Glutamatergic neuron (in vitro differentiated cells): ENCODE measurements at regions not wholly inside any gene's neighbourhood (a gene's known extent, or its start where the extent isn't known, plus 50 kb on each side); places are given as distances from the start of the nearest gene placed in this dataset.

ENCODE experiments used
- DNase-seq: peaks from one replicate; pipeline ENCODE4 v3.0.0; 2022
- H3K27ac Mint-ChIP-seq: one replicate; pipeline ENCODE4 v1.8.0; 2020; ENCODE audit warnings: mild to moderate bottlenecking, mixed read lengths, inconsistent platforms; ENCODE audit not compliant: unreplicated experiment
- H3K27me3 Mint-ChIP-seq: one replicate; pipeline ENCODE4 v1.8.0; 2020; ENCODE audit warnings: mild to moderate bottlenecking, moderate library complexity, mixed read lengths, inconsistent platforms; ENCODE audit not compliant: unreplicated experiment
- H3K36me3 Mint-ChIP-seq: one replicate; pipeline ENCODE4 v1.8.0; 2020; ENCODE audit warnings: mild to moderate bottlenecking, mixed read lengths, inconsistent platforms; ENCODE audit not compliant: unreplicated experiment
- H3K4me1 Mint-ChIP-seq: one replicate; pipeline ENCODE4 v1.8.0; 2020; ENCODE audit warnings: mild to moderate bottlenecking, low read depth, mixed read lengths, inconsistent platforms; ENCODE audit not compliant: unreplicated experiment
- H3K4me3 Mint-ChIP-seq: one replicate; pipeline ENCODE4 v1.8.0; 2020; ENCODE audit warnings: mild to moderate bottlenecking, mixed read lengths, inconsistent platforms; ENCODE audit not compliant: unreplicated experiment
- H3K9me3 Mint-ChIP-seq: one replicate; pipeline ENCODE4 v1.8.0; 2020; ENCODE audit warnings: mild to moderate bottlenecking, moderate library complexity, mixed read lengths, inconsistent platforms; ENCODE audit not compliant: unreplicated experiment
- TF ChIP-seq, protein P1 (sequence below): fragments of 200-600 bp; sonication (generic); IDR thresholded peaks from one replicate; pipeline ENCODE4 v1.5.0; 2021; ENCODE audit not compliant: partially characterized antibody, unreplicated experiment

DNA sequence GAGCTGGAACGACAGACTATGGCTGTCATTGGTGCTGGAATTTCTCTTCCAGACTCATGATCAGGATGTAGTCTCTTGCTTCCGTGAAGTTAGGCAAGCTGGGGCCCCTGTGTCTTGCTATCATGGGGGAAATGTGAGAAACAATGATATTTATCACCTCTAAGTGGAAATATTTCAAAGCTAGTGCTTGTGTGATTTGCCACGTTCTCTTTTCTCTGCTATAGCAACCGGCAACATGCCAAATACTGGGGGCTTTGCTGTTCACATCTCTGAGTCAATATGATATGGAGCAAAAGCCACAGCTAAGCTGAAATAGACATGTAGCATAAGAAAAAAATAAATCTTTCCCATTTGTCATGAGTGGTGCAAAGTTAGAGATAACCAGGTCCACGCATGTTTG lies 668.2 kb upstream of the IGFBP3 start:
- Mint-ChIP-seq H3K27me3 (no peaks in the 10 kb centered on the region), H3K36me3 (no peaks in the 10 kb centered on the region), H3K4me3 (no peak overlapping the region), H3K4me1 (no peaks in the 10 kb centered on the region), H3K9me3 (peaks cover 4% of the 10 kb centered on the region), H3K27ac (no peak overlapping the region)
- no peak for DNase-seq
- TF ChIP-seq, protein P1, sequence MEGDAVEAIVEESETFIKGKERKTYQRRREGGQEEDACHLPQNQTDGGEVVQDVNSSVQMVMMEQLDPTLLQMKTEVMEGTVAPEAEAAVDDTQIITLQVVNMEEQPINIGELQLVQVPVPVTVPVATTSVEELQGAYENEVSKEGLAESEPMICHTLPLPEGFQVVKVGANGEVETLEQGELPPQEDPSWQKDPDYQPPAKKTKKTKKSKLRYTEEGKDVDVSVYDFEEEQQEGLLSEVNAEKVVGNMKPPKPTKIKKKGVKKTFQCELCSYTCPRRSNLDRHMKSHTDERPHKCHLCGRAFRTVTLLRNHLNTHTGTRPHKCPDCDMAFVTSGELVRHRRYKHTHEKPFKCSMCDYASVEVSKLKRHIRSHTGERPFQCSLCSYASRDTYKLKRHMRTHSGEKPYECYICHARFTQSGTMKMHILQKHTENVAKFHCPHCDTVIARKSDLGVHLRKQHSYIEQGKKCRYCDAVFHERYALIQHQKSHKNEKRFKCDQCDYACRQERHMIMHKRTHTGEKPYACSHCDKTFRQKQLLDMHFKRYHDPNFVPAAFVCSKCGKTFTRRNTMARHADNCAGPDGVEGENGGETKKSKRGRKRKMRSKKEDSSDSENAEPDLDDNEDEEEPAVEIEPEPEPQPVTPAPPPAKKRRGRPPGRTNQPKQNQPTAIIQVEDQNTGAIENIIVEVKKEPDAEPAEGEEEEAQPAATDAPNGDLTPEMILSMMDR = no peak

DNA sequence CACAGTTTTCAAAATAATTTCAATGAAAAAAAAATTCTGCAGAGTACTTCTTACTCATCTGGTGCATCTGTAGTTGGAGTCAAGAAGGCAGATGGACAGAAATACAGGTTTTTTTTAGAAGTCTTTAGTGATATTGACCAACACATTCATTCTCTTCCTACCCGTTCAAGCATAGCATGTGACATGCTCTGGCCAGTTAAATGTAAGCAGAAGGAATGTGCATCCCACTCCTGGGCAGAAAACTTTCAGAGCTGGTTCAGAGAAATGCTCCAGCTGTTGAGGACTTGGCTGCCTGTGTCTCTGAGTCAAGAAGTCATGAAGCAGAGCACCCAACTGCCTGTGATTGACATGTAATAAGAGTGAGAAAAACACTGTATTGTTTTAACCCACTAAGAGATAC lies 665.3 kb upstream of the IGFBP3 start:
- TF ChIP-seq, protein P1 = no peak
- Mint-ChIP-seq H3K27ac (no peak overlapping the region), H3K4me1 (peaks cover 1% of the 10 kb centered on the region), H3K27me3 (no peaks in the 10 kb centered on the region), H3K9me3 (no peaks in the 10 kb centered on the region), H3K36me3 (no peaks in the 10 kb centered on the region), H3K4me3 (no peak overlapping the region)
- DNase-seq = no peak

DNA sequence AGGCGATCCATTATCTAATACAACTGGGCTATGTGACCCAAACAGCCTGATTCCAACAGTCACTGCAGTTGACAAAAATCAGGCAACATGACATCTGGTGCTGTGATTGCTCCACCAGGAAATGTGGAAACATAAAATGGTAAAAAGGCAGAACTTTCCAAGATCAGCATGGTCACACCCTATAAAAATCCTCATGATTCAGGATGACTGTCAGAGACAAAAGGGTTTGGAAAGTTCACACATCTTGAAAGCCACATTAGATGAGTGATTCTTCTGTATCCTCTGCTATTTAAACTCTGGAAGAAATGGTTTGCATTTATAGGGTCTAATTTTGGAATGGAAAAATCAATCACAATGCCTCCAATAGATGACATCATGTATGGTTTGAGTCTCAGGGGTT lies 662.6 kb upstream of the IGFBP3 start:
- TF ChIP-seq, protein P1 = no peak
- Mint-ChIP-seq H3K9me3 (no peaks in the 10 kb centered on the region), H3K27ac (no peak overlapping the region), H3K27me3 (no peaks in the 10 kb centered on the region), H3K4me3 (no peak overlapping the region), H3K4me1 (peaks cover 1% of the 10 kb centered on the region), H3K36me3 (no peaks in the 10 kb centered on the region)
- DNase-seq = no peak

DNA sequence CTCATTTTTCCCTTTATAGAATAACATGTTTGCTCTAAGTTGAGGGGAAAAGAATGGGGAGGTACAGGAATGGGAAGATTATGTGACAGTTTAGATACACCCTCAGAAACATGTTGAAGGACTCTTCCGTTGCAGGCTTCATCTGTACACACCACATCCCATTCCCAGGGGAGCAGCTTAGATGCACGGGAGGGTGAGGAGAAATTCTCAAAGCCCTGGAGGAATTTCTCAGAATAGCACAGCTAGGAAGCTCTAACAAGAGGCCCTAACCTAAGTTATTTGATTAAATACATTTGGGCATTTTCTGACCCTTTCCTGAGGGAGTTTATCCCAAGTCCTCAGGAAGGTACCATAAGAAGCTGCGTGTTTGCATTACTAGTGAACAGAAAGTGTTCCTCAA lies 660.2 kb upstream of the IGFBP3 start:
- H3K27ac Mint-ChIP-seq = no peak overlapping the region
- no peaks in the 10 kb centered on the region for H3K9me3 Mint-ChIP-seq
- TF ChIP-seq, protein P1 = no peak

DNA sequence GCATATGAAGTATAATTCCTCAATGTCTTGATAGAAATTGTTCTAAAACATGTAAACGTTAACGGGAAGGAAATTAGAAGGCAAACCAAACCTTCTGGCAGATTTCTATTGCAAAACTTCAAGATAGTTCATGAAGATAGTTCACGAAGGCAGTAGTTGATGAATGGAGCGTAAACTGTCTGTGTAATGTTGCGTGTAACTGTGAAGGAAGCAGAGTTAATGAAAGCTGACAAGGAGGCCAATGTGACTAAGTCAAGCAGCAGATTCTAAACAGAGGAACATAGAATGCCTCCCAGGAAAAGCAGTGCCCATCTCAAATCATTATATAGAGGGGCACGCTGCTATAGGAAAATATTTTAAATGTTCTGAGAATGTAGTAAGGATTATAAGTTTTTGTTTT lies 659.7 kb upstream of the IGFBP3 start:
- no peak overlapping the region for H3K27ac Mint-ChIP-seq
- DNase-seq = no peak
- H3K9me3 Mint-ChIP-seq = no peaks in the 10 kb centered on the region
- H3K27me3 Mint-ChIP-seq = no peaks in the 10 kb centered on the region
- no peak overlapping the region for H3K4me3 Mint-ChIP-seq
- TF ChIP-seq, protein P1 = no peak
- H3K36me3 Mint-ChIP-seq = peaks cover 5% of the 10 kb centered on the region
- H3K4me1 Mint-ChIP-seq = peaks cover 1% of the 10 kb centered on the region

More for the DNA sequence above, 660.2 kb upstream of the IGFBP3 start:
- Mint-ChIP-seq H3K27me3 (no peaks in the 10 kb centered on the region), H3K36me3 (peaks cover 5% of the 10 kb centered on the region), H3K4me3 (no peak overlapping the region), H3K4me1 (peaks cover 1% of the 10 kb centered on the region)
- DNase-seq = no peak
